HG03025 (cell line): ENCODE measurements at regions not wholly inside any gene's neighbourhood (a gene's known extent, or its start where the extent isn't known, plus 50 kb on each side); places are given as distances from the start of the nearest gene placed in this dataset.

Source experiments
- ATAC-seq: cut with Tn5 transposase; IDR thresholded peaks from one replicate; pipeline ENCODE4 v1.9.1; 2021; ENCODE audit warnings: mild to moderate bottlenecking, moderate library complexity; ENCODE audit not compliant: unreplicated experiment, low FRiP score

DNA sequence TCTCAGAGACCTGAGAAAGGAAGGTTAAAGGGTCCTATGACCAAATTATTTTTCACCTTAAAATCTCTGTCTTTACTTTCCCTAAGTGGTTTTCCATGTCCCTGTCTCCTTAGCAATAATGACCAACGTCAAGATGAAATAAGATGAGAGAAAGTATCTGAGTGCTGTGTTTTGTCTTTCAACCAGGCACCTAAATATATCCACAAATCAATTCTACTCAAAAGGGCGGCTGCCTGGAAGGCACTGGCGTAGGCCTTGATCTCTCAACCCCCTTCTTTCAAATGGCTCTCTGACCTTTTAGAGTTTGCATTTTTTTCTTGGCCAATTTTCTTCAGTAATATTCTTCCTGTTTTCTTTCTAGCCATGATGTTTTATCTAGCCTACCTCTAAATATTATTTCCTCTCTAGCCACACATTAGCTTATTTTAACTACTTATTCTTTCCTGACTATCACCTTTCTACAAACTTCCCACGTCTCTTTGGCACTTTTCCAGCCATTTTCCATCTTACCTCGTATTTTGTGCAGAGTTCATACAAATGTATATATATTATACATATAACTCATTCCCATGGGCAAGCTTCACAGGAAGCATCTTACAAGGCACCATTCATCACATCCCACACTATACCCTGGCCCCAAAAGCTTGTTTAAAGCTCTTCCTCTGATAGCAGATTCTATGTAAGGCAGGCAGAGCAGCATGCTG lies 204.5 kb downstream of the SNX18 start:
- no peak for ATAC-seq

DNA sequence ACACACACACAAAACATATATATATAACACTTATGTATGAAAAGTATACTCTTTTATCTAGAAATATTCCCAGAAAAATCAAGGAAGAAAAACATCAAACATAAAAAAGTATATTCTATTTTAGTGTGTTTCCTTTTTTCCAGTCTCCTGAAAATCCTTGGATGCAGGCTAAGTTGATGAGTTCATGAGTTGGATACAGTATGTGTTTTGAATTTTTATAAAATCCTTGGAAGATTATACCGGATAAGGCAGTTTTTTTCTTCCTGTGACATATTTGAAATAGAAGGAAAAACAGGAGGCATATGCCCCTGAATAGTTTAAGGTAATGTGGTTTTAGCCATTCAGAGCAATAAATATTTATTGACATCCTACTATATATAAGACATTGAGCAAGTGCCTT lies 203.6 kb downstream of the SNX18 start:
- ATAC-seq, result no peak

DNA sequence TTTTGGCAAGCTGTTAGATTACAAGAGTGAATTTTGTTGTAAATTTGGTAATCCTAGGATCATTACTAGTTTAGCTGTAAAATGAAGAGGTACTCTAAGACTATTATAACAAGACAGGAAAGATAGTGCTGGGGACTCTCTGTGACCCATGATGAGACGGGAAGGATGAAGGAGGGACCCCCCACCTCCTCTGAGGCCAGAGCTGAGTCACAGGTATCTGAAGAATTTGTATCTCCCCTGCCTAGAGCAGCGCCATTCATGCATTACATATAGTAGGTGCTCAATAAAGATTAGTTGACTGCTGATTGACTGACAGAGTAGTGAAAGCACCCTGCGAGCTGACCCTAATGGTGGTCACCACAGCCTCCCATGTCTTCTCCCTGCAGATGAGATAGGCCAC lies 202.8 kb downstream of the SNX18 start:
- no peak for ATAC-seq

DNA sequence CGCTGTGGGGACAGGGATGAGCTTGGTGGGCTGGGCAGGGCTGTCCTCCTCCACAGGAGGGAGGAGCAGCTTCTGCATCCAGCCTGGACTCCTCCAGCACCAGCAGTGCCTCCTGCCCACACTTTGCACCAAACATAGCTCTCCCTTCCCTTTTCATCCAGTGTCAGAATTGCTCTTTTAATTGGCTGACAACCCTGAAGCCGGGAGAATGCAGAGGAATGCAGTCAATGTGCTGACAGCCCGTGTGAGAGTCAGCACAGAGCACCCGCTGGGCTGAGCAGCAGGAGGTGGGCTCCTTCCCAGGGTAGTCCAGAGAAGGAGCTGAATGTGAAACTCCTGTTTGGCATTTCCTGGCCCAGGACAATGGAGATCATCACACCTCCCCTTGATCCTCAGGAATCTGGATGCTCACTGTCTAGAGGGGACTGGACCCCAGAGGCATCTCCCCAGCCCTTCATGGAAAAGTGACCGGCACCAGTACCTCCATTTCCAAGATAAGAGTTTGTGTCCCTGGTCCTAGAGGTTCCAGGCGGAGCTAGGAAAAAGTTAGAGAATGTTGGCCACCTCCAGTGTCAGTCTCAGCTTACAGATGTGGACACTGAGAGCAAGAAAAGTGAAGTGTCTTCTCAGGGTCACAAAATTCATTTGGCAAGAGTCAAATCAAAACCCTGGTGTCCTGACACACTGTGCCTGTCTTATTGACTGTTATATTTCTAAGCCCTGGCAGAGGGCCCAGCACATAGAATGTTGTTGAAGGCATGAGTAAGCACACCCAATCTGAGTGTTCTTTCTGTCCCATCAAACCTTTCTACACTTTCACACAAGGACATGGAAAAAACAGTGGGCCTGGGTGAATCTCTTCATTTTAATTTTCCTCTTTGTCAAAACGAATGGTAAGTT lies 202.1 kb downstream of the SNX18 start:
- ATAC-seq, result no peak

DNA sequence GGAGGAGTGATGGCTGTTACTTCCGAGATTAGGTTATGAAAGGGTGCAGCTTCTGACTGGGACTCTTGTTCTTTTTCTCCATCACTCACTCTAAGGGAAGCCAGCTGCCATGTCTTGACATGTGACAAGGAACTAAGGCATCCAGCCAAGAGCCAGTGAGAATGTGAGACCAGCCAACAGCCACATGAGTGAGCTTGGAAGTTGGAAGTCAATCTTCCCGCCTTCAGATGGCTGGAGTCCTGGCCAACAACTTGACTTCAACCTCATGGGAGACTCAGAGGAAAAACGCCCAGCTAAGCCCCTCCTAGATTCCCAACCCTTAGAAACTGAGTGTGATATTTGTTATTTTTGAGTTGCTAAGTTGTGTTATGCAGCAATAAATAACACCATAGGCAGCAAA lies 201.1 kb downstream of the SNX18 start:
- ATAC-seq, result no peak

DNA sequence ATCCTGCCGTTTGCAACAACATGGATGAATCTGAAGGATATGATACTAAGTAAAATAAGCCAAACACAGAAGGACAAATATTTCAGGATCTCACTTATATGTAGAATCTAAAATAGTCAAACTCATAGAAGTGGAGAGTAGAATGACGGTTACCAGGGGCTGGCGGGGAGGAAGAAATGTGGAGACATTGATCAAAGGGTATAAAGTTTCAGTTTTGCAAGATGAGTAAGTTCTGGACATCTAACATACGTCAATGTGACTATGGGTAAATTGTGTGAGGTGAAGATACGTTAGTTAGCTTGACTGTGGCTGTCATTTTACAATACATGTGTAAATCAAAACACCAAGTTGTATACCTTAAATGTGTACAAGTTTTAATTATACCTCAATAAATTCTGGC lies 200.3 kb downstream of the SNX18 start:
- ATAC-seq, result no peak

DNA sequence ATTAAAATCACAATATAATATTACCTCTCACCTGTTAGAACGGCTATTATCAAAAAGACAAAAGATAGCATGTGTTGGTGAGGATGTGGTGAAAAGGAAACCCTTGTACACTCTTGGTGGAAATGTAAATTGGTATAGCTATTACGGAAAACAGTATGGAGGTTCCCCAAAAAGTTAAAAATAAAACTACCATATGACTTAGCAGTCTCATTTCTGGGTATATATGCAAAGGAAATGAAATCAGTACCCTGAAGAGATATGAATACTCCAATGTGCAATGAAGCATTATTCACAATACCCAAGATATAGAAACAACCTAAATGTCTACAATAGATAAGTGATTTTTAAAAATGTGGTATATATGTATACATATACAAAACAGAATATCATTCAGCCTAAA lies 199.9 kb downstream of the SNX18 start:
- ATAC-seq, result no peak

DNA sequence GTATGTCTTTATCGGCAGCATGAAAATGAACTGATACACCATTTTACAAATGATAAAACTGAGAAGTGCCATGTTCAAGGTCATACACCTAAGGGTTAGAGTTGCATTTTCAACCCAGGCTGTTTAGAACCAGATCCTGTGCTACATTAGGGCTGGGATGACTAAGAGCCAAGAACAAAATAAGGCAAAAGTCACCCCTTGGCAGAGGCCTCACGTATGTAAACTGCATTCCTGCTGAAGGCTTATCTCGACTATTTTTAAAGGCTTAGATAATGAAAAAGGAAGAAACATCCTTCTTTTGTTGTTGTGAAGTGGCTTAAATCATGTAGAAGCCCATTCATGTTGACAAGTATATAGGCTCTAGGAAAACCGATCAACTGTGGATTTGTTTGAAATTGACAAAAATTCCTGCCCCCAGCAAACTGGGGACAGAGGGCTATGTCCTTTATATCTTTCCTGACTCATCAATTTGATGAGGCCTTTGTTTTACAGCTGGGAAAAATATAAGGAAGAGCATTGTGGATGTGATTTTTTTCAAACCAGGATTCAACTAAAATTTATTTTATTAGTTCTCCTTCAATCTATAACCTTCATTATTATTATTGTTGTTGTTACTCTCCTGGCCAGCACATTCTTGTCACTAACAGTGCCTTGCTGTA lies 196.5 kb downstream of the SNX18 start:
- no peak for ATAC-seq

DNA sequence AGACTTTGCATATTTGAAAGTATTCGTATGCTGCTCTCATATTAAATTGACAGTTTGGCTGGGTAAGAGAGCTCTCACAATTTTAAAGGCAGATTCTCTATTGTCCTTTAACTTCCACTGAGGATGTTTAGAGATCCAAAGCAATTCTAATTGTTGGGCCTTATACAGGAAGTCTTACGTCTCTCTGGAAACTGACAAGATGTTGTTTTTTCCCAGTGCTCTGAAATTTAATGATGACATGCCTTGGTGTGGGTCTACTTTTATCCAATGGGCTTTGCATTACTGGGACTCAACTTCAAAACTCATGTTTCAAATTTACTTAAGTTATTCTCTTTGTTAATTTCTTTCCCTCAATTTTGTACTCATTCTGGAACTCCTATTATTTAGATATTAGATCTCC lies 191.5 kb downstream of the SNX18 start:
- ATAC-seq, result no peak

DNA sequence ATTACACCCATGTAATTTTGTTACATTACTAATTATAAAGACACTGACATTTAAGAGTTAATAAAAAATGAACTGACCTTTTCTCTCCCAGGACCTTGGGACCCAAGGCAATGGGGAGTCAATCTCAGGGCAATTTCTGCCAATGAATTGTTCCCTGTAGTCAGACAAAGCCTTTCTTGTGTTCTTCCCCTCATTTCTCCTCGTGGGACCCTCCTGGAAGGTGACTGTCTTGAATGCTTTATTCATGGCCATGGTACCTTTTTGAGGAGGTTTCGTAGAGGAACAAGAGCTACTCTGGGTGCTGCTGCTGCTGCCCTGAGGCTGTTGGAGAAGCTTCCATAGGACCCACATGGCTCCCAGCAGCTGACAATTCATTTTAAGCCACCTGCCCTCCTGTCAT lies 190.3 kb downstream of the SNX18 start:
- no peak for ATAC-seq

DNA sequence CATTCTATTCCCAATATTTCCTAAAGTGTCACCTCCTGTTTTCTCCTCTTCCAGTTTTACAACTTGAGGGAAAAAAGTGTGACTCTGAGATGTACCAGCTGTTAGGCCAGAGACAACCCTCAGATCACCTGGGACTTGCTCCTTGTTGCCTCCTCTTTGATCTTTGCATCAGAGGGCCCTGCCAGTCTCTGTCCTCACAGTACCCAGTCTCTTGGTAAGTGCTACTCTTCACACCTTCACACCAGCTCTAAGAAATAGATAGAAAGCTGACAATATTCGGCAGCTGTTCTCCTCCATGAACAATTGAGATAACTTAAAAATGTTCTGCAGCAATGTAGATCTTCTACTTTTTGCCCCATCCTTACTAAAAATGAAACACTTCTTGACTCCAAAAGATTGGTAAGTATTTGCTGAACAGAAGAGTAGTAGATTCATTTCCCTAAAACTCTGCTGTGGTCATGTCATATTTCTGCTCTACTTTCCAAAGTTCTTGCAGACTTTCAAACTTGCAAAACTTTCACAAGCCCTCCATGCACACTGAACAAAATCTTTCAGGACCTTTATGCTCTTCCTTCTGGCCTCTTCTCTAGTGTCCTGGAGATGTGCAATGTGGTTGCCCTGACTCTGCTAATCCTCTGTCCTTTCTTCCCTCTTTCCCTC lies 188.6 kb downstream of the SNX18 start:
- ATAC-seq, result no peak

DNA sequence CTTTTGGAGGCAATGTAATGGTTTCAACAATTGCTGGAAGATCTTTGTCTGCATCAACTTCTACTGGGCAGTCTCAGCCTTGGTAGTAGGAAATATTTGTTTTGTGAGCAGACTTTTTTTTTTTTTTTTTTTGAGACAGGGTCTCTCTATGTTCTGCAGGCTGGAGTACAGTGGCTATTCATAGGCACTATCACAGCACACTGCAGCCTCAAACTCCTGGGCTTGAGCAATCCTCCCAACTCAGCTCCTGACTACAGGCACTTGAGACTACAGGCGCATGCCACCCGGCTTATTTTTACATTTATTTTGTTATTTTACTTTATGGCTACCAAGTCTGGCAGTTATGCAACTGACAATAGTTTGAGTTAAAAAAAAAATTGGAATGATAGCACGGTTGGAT lies 187.3 kb downstream of the SNX18 start:
- no peak for ATAC-seq

DNA sequence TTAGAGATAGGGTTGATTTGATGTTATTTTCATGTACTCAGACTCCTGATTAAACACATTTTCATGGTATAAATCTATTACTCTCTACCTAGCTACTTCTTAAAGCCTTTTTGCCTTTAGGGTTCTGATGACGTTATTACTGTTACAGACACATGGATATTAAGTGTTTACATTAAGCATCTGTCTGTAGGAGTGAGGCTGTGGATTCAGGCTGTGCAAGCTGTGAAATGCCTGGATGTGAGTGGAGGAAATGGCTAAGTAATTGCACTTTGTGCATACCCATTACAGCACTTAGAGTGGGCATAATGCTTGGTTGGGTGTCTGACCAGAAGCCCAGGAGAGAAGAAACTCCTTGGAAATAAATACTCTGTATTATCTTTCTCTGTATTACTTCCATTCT lies 186.8 kb downstream of the SNX18 start:
- ATAC-seq, result no peak

DNA sequence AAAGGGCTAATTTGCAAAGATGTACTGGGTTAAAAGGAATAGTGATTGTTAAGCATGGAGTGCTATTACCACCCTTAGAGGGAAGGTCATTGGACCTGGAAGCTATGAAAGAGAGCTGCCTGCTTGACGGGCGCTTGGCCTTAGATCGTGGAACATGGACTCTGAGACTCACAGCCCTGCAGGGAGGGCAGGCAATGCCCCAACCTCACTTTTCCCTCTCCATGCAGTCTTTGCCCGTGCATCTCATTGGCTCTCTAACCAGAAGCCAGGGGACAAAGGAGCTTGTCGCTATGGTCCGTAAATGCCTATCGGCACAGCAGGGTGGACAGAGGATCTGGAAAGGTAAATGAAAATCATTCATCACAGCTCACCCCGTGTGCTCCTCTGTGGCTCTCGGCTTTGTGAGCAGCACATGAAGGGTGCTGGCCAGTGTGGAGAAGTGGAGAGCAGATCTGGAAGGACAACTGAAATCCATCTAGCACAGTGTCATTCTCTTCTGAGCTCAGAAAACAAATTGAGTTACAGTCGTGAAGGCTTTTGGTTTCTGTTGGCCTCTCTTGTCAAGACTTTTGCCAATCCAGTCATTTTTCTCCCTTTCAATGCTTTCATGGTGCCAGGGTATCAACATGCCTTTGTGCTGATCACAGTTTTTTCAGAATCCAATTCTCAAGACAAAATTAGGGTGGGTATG lies 186.2 kb downstream of the SNX18 start:
- ATAC-seq, result no peak

DNA sequence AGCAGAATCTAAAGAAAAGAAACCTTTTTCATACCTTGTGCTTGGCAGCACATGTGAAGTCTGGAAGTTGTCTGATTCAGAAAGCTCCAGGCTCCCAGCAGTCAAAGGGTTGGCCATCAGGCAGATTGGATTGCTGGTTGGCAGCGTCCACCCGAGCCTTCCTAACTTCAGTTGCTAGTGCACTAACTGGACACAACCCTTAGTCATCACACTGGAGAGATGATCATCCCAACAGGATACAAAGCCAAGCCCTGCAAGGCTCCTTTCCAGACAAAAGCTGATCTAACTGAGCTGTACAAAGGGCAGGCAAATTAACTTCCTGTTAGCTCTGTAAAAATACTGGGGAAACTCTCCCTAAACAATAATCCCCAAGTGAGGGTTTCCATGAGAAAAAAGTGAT lies 185.6 kb downstream of the SNX18 start:
- no peak for ATAC-seq

DNA sequence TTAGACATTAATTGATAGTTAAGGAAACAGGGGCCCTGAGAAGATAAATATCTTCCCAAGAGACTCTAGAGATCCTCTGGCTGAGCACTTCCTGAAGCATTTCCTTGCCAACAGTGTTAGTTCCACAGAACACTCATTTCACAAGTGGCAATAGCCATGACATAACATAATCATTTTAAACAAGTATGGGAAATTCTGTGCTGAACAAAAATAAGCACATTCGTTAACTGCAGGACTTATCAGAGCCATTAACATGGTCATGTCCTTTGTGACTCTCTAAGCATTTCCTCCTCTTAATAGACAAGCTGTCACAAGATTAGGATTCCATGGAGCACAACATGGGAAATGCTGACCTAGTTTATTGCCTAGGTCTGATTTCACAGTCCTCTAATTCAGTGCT lies 184.9 kb downstream of the SNX18 start:
- no peak for ATAC-seq

DNA sequence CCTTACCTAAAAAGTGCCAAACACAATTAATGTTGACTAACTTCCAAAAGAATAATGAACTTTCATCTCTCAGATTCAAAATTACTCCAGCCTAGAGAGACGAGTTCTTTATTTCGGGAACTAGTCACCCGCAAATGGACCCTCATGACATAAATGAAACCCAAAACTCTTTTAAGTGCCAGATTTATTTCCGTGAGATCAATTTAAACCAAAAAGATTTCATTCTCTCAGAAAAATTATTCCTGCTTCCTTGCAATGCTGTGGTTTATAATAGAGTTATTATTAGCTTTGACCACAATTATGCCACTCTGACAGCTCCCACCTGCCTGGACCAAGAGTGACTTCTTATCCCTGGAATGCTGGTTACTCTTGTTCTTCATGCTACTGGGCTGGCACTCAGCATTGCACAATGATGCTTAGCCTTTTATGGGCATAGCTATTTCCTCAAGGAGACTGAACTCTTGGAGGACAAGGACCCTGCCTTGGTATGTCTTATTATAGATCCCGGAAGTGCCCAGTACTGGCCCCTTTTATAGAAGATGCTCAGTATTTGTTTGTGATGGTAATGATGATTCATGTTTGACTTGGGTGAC lies 183.5 kb downstream of the SNX18 start:
- no peak for ATAC-seq

DNA sequence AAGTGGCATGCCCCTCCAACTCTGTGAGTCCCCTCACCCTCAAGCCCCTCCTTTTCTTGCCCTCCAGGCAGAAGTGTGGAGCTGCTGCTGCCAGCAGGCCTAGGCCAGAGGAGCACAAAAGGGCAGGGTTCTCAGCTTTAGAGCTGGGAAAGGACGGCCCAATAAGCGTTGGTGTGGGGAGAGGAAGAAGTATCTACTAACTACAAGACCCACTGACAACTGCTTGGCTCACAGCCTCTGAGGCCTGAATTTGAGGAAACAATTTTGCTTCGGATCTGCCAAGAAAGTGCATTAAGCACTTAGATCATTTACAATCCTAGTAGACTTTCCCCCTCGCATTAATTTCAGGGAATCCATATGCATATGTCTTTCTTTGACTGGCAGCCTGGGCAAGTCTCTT lies 179.4 kb downstream of the SNX18 start:
- ATAC-seq, result no peak

DNA sequence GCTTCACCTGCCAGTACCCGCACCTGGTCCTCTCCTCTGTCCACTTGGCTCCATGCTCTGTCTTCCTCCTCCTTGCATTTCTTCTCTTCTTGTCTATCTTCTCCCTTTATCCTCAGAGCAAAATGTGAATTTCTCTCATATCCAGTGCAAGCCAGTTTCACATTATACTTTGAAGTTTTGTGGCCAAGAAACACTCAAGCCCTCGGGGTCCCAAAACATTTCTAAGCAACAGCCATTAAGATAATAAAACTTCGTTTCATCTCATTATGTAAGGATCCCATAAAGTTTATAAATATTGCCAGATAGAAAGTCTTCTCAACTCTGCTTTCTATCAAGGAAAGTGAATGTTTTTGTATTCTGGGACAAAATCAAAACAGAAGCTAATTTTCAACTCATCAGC lies 178.8 kb downstream of the SNX18 start:
- ATAC-seq, result no peak
